Hippocampal formation (tissue), 2 donors: ENCODE measurements at regions not wholly inside any gene's neighbourhood (a gene's known extent, or its start where the extent isn't known, plus 50 kb on each side); places are given as distances from the start of the nearest gene placed in this dataset.

ENCODE experiments used
- DNase-seq, 2 donors: peaks; one replicate each; lab custom pipeline; 2025; lab: John Stamatoyannopoulos, UW

GRCh38 chr13:72168126-72168855, 301.3 kb upstream of the DACH1 start:
- DNase-seq = no peak

GRCh38 chr13:72166102-72166650, 299.2 kb upstream of the DACH1 start:
- no peak for DNase-seq

- DNase-seq = no peak
Measured at GRCh38 chr13:72165276-72165675, 298.3 kb upstream of the DACH1 start.

- no peak for DNase-seq
Measured at GRCh38 chr13:72164811-72165210, 297.8 kb upstream of the DACH1 start.

- no peak for DNase-seq
Measured at GRCh38 chr13:72163678-72164077, 296.7 kb upstream of the DACH1 start.

GRCh38 chr13:72160977-72161376, 294.0 kb upstream of the DACH1 start:
- DNase-seq = no peak

- no peak for DNase-seq
Measured at GRCh38 chr13:72156760-72157159, 289.8 kb upstream of the DACH1 start.

GRCh38 chr13:72153272-72153671, 286.3 kb upstream of the DACH1 start:
- no peak for DNase-seq

- DNase-seq = no peak
Measured at GRCh38 chr13:72151241-72151640, 284.2 kb upstream of the DACH1 start.

GRCh38 chr13:72150502-72150901, 283.5 kb upstream of the DACH1 start:
- DNase-seq = no peak

- DNase-seq = no peak
Measured at GRCh38 chr13:72149701-72150100, 282.7 kb upstream of the DACH1 start.

GRCh38 chr13:72146816-72147215, 279.8 kb upstream of the DACH1 start:
- no peak for DNase-seq

- no peak for DNase-seq
Measured at GRCh38 chr13:72145383-72145782, 278.4 kb upstream of the DACH1 start.

GRCh38 chr13:72144636-72145035, 277.6 kb upstream of the DACH1 start:
- no peak for DNase-seq

GRCh38 chr13:72141855-72142519, 275.0 kb upstream of the DACH1 start:
- DNase-seq = peak in 1 of 2 donors; percentile 30

GRCh38 chr13:72139192-72139591, 272.2 kb upstream of the DACH1 start:
- no peak for DNase-seq

- DNase-seq = no peak
Measured at GRCh38 chr13:72132075-72132474, 265.1 kb upstream of the DACH1 start.

- no peak for DNase-seq
Measured at GRCh38 chr13:72129117-72129516, 262.1 kb upstream of the DACH1 start.

- DNase-seq = no peak
Measured at GRCh38 chr13:72127031-72127430, 260.0 kb upstream of the DACH1 start.

GRCh38 chr13:72126424-72126823, 259.4 kb upstream of the DACH1 start:
- DNase-seq = no peak

GRCh38 chr13:72125561-72125960, 258.6 kb upstream of the DACH1 start:
- DNase-seq = no peak

- DNase-seq = no peak
Measured at GRCh38 chr13:72122661-72123255, 255.8 kb upstream of the DACH1 start.

- no peak for DNase-seq
Measured at GRCh38 chr13:72121466-72121865, 254.5 kb upstream of the DACH1 start.
